Neuronal stem cell (in vitro differentiated cells): ENCODE measurements at regions not wholly inside any gene's neighbourhood (a gene's known extent, or its start where the extent isn't known, plus 50 kb on each side); places are given as distances from the start of the nearest gene placed in this dataset.

Experiments
- DNase-seq: peaks from one replicate; pipeline ENCODE4 v3.0.0-alpha.2; 2013; ENCODE audit warnings: low spot score
- H2AFZ ChIP-seq: one replicate; pipeline ENCODE4 v1.6.1; 2013; ENCODE audit warnings: mild to moderate bottlenecking, low read length, inconsistent platforms
- H2AK5ac ChIP-seq: 2 replicates; pipeline ENCODE4 v1.6.1; 2013; ENCODE audit warnings: low read depth, mild to moderate bottlenecking, inconsistent platforms, low read length, moderate library complexity, mixed read lengths
- H2BK120ac ChIP-seq: 2 replicates; pipeline ENCODE4 v1.6.1; 2013; ENCODE audit warnings: low read depth, mild to moderate bottlenecking, inconsistent platforms, low read length, moderate library complexity, mixed read lengths
- H2BK12ac ChIP-seq: one replicate; pipeline ENCODE4 v1.6.1; 2013; ENCODE audit warnings: low read length, inconsistent platforms
- H2BK15ac ChIP-seq: 2 replicates; pipeline ENCODE4 v1.6.1; 2013; ENCODE audit warnings: mild to moderate bottlenecking, low read length, inconsistent platforms, mixed read lengths
- H2BK5ac ChIP-seq: one replicate; pipeline ENCODE4 v1.6.1; 2013; ENCODE audit warnings: inconsistent platforms, mild to moderate bottlenecking, low read length, moderate library complexity
- H3K14ac ChIP-seq: one replicate; pipeline ENCODE4 v1.6.1; 2013; ENCODE audit warnings: low read length, inconsistent platforms
- H3K18ac ChIP-seq: 2 replicates; pipeline ENCODE4 v1.6.1; 2013; ENCODE audit warnings: low read length, inconsistent platforms
- H3K23ac ChIP-seq: 2 replicates; pipeline ENCODE4 v1.6.1; 2013; ENCODE audit warnings: low read depth, mild to moderate bottlenecking, mixed read lengths, low read length, inconsistent platforms; ENCODE audit not compliant: poor library complexity
- H3K27ac ChIP-seq: replicated peaks from 3 replicates; pipeline ENCODE4 v1.5.1; 2013; ENCODE audit warnings: low read length, inconsistent platforms
- H3K27me3 ChIP-seq, 3 experiments: 2 replicates each; pipeline ENCODE4 v1.6.1; 2013; ENCODE audit warnings: low read length in 3 of 3, mild to moderate bottlenecking in 2 of 3, inconsistent platforms in 1 of 3, low read depth in 1 of 3, mixed read lengths in 1 of 3, moderate library complexity in 1 of 3; ENCODE audit not compliant: control insufficient read depth in 3 of 3, insufficient read depth in 3 of 3
- H3K36me3 ChIP-seq, 2 donors: replicated peaks in 1 of 2; 2 replicates each; pipeline ENCODE4 v1.6.1; 2013; ENCODE audit warnings: low read length in 2 of 2; ENCODE audit not compliant: control insufficient read depth in 2 of 2, insufficient read depth in 2 of 2
- H3K4ac ChIP-seq: 2 replicates; pipeline ENCODE4 v1.6.1; 2013; ENCODE audit warnings: inconsistent platforms, mild to moderate bottlenecking, low read length, moderate library complexity
- H3K4me1 ChIP-seq, 2 donors: 1 replicate in 1 of 2; 2 replicates in 1 of 2; pipeline ENCODE4 v1.6.1; 2013; ENCODE audit warnings: low read length in 2 of 2, low read depth in 1 of 2; ENCODE audit not compliant: control insufficient read depth in 2 of 2, insufficient read depth in 1 of 2
- H3K4me2 ChIP-seq: one replicate; pipeline ENCODE4 v1.6.1; 2013; ENCODE audit warnings: mild to moderate bottlenecking, low read length, inconsistent platforms; ENCODE audit not compliant: insufficient read depth, poor library complexity, severe bottlenecking
- H3K4me3 ChIP-seq, 2 donors: 2 replicates each; pipeline ENCODE4 v1.5.1; 2013; ENCODE audit warnings: low read length in 2 of 2, mild to moderate bottlenecking in 2 of 2, inconsistent platforms in 1 of 2, moderate library complexity in 1 of 2
- H3K79me1 ChIP-seq: one replicate; pipeline ENCODE4 v1.6.1; 2013; ENCODE audit warnings: low read depth, mild to moderate bottlenecking, inconsistent platforms, low read length, moderate library complexity
- H3K9ac ChIP-seq: one replicate; pipeline ENCODE4 v1.6.1; 2013; ENCODE audit warnings: mild to moderate bottlenecking, low read depth, low read length, inconsistent platforms; ENCODE audit not compliant: poor library complexity
- H3K9me3 ChIP-seq, 2 donors: replicated peaks in 1 of 2; 2 replicates each; pipeline versions ENCODE3 to v1.6.1; 2013; ENCODE audit warnings: low read length in 2 of 2, mild to moderate bottlenecking in 2 of 2, inconsistent platforms in 1 of 2, low read depth in 1 of 2, mixed read lengths in 1 of 2, moderate library complexity in 1 of 2; ENCODE audit not compliant: control insufficient read depth in 2 of 2, insufficient read depth in 1 of 2
- H4K8ac ChIP-seq: one replicate; pipeline ENCODE4 v1.6.1; 2013; ENCODE audit warnings: low read depth, mild to moderate bottlenecking, inconsistent platforms, low read length, moderate library complexity
- H4K91ac ChIP-seq: one replicate; pipeline ENCODE4 v1.6.1; 2013; ENCODE audit warnings: low read length, low read depth, mild to moderate bottlenecking, inconsistent platforms; ENCODE audit not compliant: poor library complexity
- WGBS, 2 donors: extraction: QIAGEN DNeasy Blood & Tissue Kit; methylation state at CpG; one replicate each; pipeline ENCODE4 v1.1.7; 2013; ENCODE audit warnings: missing lambda C conversion rate in 2 of 2, mixed read lengths in 1 of 2; ENCODE audit not compliant: insufficient read length in 2 of 2, insufficient replicate concordance in 1 of 2; ENCODE audit errors: extremely low coverage in 2 of 2; 5-methylcytosine and 5-hydroxymethylcytosine counted together

- no peak overlapping the region for H3K27ac ChIP-seq
- H3K23ac ChIP-seq: no peak overlapping the region
- H3K4ac ChIP-seq: no peak overlapping the region
- no peak overlapping the region for H4K8ac ChIP-seq
- no peak overlapping the region for H4K91ac ChIP-seq
- no peak overlapping the region for H3K4me2 ChIP-seq
- H2BK15ac ChIP-seq: no peak overlapping the region
- WGBS, 2 donors: no CpG with 5 or more reads among the region's 3 CpGs
- H2AFZ ChIP-seq: peak overlapping the region; percentile 0
- no peak overlapping the region for H2BK12ac ChIP-seq
- no peak overlapping the region for H3K18ac ChIP-seq
- H3K9me3 ChIP-seq: no peaks in the 10 kb centered on the region
- peak; percentile 1 for DNase-seq
- H2BK120ac ChIP-seq: no peak overlapping the region
- H3K79me1 ChIP-seq: no peaks in the 10 kb centered on the region
- H2AK5ac ChIP-seq: no peak overlapping the region
- H3K4me1 ChIP-seq: peaks cover 0 to 3% of the 10 kb centered on the region in 2 donors
- no peak overlapping the region for H2BK5ac ChIP-seq
- no peaks in the 10 kb centered on the region for H3K27me3 ChIP-seq
- H3K36me3 ChIP-seq: no peaks in the 10 kb centered on the region
- H3K4me3 ChIP-seq: no peak overlapping the region
- no peak overlapping the region for H3K9ac ChIP-seq
- no peak overlapping the region for H3K14ac ChIP-seq
These were observed 1184.4 kb downstream of the RPA4 start for GRCh38 chrX:98068024-98068580.

- H3K14ac ChIP-seq: no peak overlapping the region
- no peak overlapping the region for H2AFZ ChIP-seq
- no peak overlapping the region for H2BK120ac ChIP-seq
- DNase-seq: no peak
- no peaks in the 10 kb centered on the region for H3K79me1 ChIP-seq
- no peaks in the 10 kb centered on the region for H3K9me3 ChIP-seq
- H3K4me3 ChIP-seq: no peak overlapping the region
- no peaks in the 10 kb centered on the region for H3K27me3 ChIP-seq
- no peak overlapping the region for H4K91ac ChIP-seq
- H2BK5ac ChIP-seq: no peak overlapping the region
- no peak overlapping the region for H3K27ac ChIP-seq
- no peak overlapping the region for H3K18ac ChIP-seq
- no CpG with 5 or more reads among the region's 2 CpGs for WGBS, 2 donors
- no peak overlapping the region for H2BK15ac ChIP-seq
- H3K4ac ChIP-seq: no peak overlapping the region
- H2BK12ac ChIP-seq: no peak overlapping the region
- peaks cover 0 to 3% of the 10 kb centered on the region in 2 donors for H3K4me1 ChIP-seq
- no peak overlapping the region for H2AK5ac ChIP-seq
- H3K9ac ChIP-seq: no peak overlapping the region
- H3K36me3 ChIP-seq: no peaks in the 10 kb centered on the region
- H3K4me2 ChIP-seq: no peak overlapping the region
- H4K8ac ChIP-seq: no peak overlapping the region
- H3K23ac ChIP-seq: no peak overlapping the region
These were observed 1187.6 kb downstream of the RPA4 start for GRCh38 chrX:98071331-98071730.

- DNase-seq: no peak
- Histone ChIP-seq H2AK5ac (no peak overlapping the region), H2AFZ (no peak overlapping the region), H3K27me3 (no peaks in the 10 kb centered on the region), H2BK12ac (no peak overlapping the region), H3K9me3 (peaks cover 0 to 4% of the 10 kb centered on the region in 2 donors), H4K91ac (no peak overlapping the region), H3K36me3 (no peaks in the 10 kb centered on the region), H3K4me3 (no peak overlapping the region), H3K27ac (no peak overlapping the region), H2BK5ac (no peak overlapping the region), H3K79me1 (no peaks in the 10 kb centered on the region), H3K14ac (no peak overlapping the region), H3K4me2 (no peak overlapping the region), H3K9ac (no peak overlapping the region), H2BK120ac (no peak overlapping the region), H4K8ac (no peak overlapping the region), H3K23ac (no peak overlapping the region), H3K4ac (no peak overlapping the region), H2BK15ac (no peak overlapping the region), H3K4me1 (no peaks in the 10 kb centered on the region), H3K18ac (no peak overlapping the region)
- WGBS, 2 donors: no CpG with 5 or more reads among the region's 5 CpGs
These were observed 1193.7 kb downstream of the RPA4 start for GRCh38 chrX:98077440-98077839.

- no peak overlapping the region for H3K4me3 ChIP-seq
- no peak overlapping the region for H2BK120ac ChIP-seq
- H2BK15ac ChIP-seq: no peak overlapping the region
- WGBS, 2 donors: no CpG with 5 or more reads among the region's 3 CpGs
- H4K8ac ChIP-seq: no peak overlapping the region
- no peak overlapping the region for H3K4me2 ChIP-seq
- no peak overlapping the region for H3K4ac ChIP-seq
- no peak overlapping the region for H3K27ac ChIP-seq
- no peak overlapping the region for H3K14ac ChIP-seq
- H2AFZ ChIP-seq: no peak overlapping the region
- no peak overlapping the region for H3K23ac ChIP-seq
- no peak overlapping the region for H3K18ac ChIP-seq
- H2AK5ac ChIP-seq: no peak overlapping the region
- H2BK5ac ChIP-seq: no peak overlapping the region
- H2BK12ac ChIP-seq: no peak overlapping the region
- H3K36me3 ChIP-seq: no peaks in the 10 kb centered on the region
- H3K4me1 ChIP-seq: peaks cover 0 to 2% of the 10 kb centered on the region in 2 donors
- H3K27me3 ChIP-seq: no peaks in the 10 kb centered on the region
- DNase-seq: no peak
- H4K91ac ChIP-seq: no peak overlapping the region
- no peak overlapping the region for H3K9ac ChIP-seq
- no peaks in the 10 kb centered on the region for H3K79me1 ChIP-seq
- no peaks in the 10 kb centered on the region for H3K9me3 ChIP-seq
These were observed 1228.0 kb downstream of the RPA4 start for GRCh38 chrX:98111684-98112083.
